Tibial artery (tissue), 4 donors: ENCODE measurements at regions not wholly inside any gene's neighbourhood (a gene's known extent, or its start where the extent isn't known, plus 50 kb on each side); places are given as distances from the start of the nearest gene placed in this dataset.

Experiments
- DNase-seq, 2 donors: peaks; one replicate each; pipeline ENCODE4 v3.0.0-alpha.2; 2019
- H3K27ac ChIP-seq, 2 donors: fragments of 200-600 bp; sonication (generic) in 1 of 2; 1 replicate in 1 of 2; 2 replicates in 1 of 2; pipeline ENCODE4 v1.5.1; 2018 to 2019; ENCODE audit warnings: mild to moderate bottlenecking in 1 of 2
- H3K27me3 ChIP-seq, 2 donors: fragments of 200-600 bp; sonication (generic) in 1 of 2; one replicate each; pipeline versions ENCODE4 v1.5.1 to v1.6.0; 2016 to 2019
- H3K36me3 ChIP-seq, 3 donors: fragments of 200-600 bp; sonication (generic) in 2 of 3; one replicate each; pipeline ENCODE4 v1.5.1; 2016 to 2019; ENCODE audit warnings: mild to moderate bottlenecking in 2 of 3
- H3K4me1 ChIP-seq, 4 donors: fragments of 200-600 bp; sonication (generic) in 2 of 4; 1 replicate in 3 of 4; 2 replicates in 1 of 4; pipeline ENCODE4 v1.5.1; 2016 to 2019
- H3K4me3 ChIP-seq, 2 donors: fragments of 200-600 bp; sonication (generic) in 1 of 2; 1 replicate in 1 of 2; 2 replicates in 1 of 2; pipeline ENCODE4 v1.5.1; 2018 to 2019; ENCODE audit warnings: mild to moderate bottlenecking in 2 of 2
- H3K9me3 ChIP-seq, 3 donors: fragments of 200-600 bp; sonication (generic) in 1 of 3; one replicate each; pipeline ENCODE4 v1.5.1; 2016 to 2019
- intact Hi-C: fragments of 100-400 bp; cut with DNase I; formaldehyde crosslinking; loops from one replicate; pipeline ENCODE4 v1.15.0; 2023; ENCODE audit warnings: low total_unique reads
- TF ChIP-seq, protein P1 (sequence below), 2 experiments: fragments of 200-600 bp in 1 of 2; fragments of 450-650 bp in 1 of 2; IDR thresholded peaks; one replicate each; pipeline ENCODE4 v1.5.1; 2017 to 2019; ENCODE audit warnings: antibody characterized with exemption in 2 of 2, mild to moderate bottlenecking in 1 of 2, moderate library complexity in 1 of 2

DNA sequence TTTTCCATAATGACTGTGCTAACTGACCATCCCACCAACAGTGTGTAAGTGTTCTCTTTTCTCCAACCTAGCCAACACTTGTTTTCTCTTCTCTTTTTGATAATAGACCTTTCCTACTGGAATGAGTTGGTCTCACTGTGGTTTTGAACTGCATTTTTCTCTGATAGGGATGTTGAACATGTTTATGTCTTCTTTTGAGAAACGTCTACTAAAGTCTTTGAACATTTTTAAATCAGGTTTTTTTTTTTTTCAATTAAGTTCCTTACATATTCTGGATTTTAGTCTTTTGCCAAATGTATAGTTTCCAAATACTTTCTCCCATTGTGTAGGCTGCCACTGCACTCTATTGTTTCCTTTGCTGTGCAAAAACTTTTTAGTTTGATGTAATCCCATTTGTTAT, 405.5 kb upstream of the FIGN start:
- no peak for DNase-seq
- Histone ChIP-seq H3K4me1 (no peaks in the 10 kb centered on the region), H3K27ac (no peak overlapping the region), H3K9me3 (no peaks in the 10 kb centered on the region), H3K4me3 (no peak overlapping the region), H3K36me3 (no peaks in the 10 kb centered on the region), H3K27me3 (no peaks in the 10 kb centered on the region)
- TF ChIP-seq, protein P1, sequence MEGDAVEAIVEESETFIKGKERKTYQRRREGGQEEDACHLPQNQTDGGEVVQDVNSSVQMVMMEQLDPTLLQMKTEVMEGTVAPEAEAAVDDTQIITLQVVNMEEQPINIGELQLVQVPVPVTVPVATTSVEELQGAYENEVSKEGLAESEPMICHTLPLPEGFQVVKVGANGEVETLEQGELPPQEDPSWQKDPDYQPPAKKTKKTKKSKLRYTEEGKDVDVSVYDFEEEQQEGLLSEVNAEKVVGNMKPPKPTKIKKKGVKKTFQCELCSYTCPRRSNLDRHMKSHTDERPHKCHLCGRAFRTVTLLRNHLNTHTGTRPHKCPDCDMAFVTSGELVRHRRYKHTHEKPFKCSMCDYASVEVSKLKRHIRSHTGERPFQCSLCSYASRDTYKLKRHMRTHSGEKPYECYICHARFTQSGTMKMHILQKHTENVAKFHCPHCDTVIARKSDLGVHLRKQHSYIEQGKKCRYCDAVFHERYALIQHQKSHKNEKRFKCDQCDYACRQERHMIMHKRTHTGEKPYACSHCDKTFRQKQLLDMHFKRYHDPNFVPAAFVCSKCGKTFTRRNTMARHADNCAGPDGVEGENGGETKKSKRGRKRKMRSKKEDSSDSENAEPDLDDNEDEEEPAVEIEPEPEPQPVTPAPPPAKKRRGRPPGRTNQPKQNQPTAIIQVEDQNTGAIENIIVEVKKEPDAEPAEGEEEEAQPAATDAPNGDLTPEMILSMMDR (IDR thresholded peaks at IDR 0.05) = no peak
- intact Hi-C loops = loop anchor here (10.0 kb wide), 1 partner anchor 796 kb away; no protein-coding TSS in a partner anchor

DNA sequence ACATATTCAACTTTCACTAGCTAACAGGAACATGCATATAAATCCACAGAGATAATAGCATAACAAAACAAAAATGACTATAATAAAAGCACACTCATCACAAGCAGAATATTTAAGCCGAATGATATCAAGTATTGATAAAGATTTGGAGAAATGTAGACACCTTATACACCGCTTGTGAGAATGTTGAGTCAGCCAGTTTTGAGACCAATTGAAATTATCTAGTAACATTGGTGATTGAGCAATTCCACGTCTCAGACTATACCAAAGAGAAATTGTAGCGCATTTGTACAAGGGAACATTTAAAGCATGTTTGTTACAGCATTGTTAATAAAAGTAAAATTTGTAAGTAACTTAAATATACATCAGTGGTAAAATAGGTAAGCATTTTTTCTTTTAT, 402.9 kb upstream of the FIGN start:
- Histone ChIP-seq H3K36me3 (no peaks in the 10 kb centered on the region), H3K9me3 (no peaks in the 10 kb centered on the region), H3K27ac (no peak overlapping the region), H3K4me3 (no peak overlapping the region), H3K4me1 (no peaks in the 10 kb centered on the region), H3K27me3 (no peaks in the 10 kb centered on the region)
- TF ChIP-seq, protein P1 (IDR thresholded peaks at IDR 0.05) = no peak
- intact Hi-C loops = no loop called here
- no peak for DNase-seq

DNA sequence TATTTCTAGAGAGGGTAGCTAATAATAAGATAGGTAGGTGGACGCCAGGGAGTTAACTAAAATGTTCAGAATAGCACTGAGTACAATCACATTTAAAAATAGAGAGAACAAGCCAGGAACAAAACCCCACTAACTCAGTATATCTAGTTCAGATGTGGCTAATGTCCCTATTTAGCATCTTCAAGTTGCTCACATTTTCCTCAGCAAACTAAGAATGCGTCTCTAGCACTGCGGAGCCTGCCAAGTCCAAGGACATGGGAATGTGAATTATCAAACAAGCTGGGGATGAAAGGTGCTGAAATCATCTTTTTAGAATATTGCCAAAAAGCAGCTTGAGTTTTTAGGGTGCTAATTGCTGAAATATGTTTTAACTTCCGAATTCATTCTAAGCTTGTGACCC, 398.5 kb upstream of the FIGN start:
- TF ChIP-seq, protein P1 (IDR thresholded peaks at IDR 0.05) = no peak
- Histone ChIP-seq H3K4me3 (no peak overlapping the region), H3K27ac (no peak overlapping the region), H3K4me1 (no peaks in the 10 kb centered on the region), H3K36me3 (no peaks in the 10 kb centered on the region), H3K27me3 (no peaks in the 10 kb centered on the region), H3K9me3 (no peaks in the 10 kb centered on the region)
- intact Hi-C loops = no loop called here
- DNase-seq = no peak

DNA sequence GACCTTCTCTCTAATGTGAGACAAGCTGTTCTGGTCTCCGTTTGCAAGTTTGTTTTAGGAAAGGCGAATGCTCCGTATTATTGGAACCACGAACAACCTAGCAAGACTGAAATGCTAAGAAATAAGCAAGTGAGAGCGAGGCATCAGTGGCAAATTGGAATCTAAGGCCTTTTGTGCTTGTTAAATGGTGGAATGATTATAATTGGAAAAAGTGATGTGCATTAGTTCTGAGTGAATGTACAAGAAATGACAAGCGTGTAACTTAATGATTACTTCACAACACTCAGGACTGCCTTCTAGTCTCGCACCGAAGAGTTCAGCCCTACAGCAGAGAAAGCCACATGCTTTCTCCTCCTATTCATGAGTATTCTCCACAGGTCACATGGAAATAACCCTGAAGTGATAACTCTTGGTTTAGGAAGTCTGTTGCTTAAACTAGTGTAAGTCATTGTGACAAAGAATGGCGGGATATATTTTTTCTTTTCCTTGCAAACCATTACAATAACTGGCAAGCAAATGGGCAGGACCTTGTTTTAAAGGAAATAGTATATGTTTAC, 392.2 kb upstream of the FIGN start:
- intact Hi-C loops = no loop called here
- Histone ChIP-seq H3K9me3 (no peaks in the 10 kb centered on the region), H3K36me3 (no peaks in the 10 kb centered on the region), H3K27me3 (no peaks in the 10 kb centered on the region), H3K4me3 (no peak overlapping the region), H3K4me1 (peaks cover 0 to 4% (median 0%) of the 10 kb centered on the region in 4 donors), H3K27ac (no peak overlapping the region)
- TF ChIP-seq, protein P1 (IDR thresholded peaks at IDR 0.05) = no peak
- DNase-seq = no peak

DNA sequence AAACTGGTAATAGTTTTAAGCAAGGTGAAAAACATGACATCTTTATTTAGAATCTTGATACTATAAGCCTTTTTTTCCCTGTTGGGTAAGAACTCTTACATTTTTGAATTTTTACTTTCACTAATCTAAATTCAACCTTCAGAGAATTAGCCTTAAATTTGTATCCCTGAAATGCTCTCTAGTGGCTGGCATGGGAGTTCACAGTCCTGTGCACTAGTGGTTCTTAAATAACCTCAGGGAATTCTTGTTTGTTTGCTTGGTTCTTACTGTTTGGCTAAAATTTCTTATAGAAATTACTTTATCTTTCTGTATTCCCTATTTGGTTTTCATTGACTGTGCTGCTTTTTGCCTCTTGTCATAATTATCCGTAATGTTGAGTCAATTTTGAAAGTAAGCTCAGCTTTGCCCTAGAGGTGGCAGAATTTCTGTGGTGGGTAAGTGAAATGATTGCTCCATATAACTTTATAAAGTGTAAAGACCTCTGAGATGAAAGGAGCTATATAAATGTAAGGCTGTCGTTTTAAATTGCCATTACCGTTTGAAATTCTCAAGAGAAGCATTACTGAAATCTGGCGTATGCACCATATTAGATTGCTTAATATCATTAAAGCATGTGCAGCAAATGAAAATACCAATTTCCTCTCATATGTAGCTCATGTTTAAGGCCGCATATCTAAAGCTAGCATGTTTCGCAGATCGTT, 391.3 kb upstream of the FIGN start:
- Histone ChIP-seq H3K9me3 (no peaks in the 10 kb centered on the region), H3K4me3 (no peak overlapping the region), H3K27ac (no peak overlapping the region), H3K36me3 (no peaks in the 10 kb centered on the region), H3K27me3 (no peaks in the 10 kb centered on the region), H3K4me1 (peaks cover 0 to 4% (median 0%) of the 10 kb centered on the region in 4 donors)
- no peak for DNase-seq
- intact Hi-C loops = no loop called here
- TF ChIP-seq, protein P1 (IDR thresholded peaks at IDR 0.05) = peak; percentile 45 to 55
